ENCODE measurements at regions not wholly inside any gene's neighbourhood (a gene's known extent, or its start where the extent isn't known, plus 50 kb on each side); places are given as distances from the start of the nearest gene placed in this dataset.

GRCh38 chr12:127635838-127636237, 631.1 kb upstream of the TMEM132C start:
- TF ChIP-seq JUN (IDR thresholded peaks at IDR 0.05; ENCODE audit: borderline replicate concordance, insufficient read depth, insufficient read length, low read depth) (no peak), GATA2 (IDR thresholded peaks at IDR 0.05; ENCODE audit: insufficient read depth, insufficient read length, low read depth, low read length) (no peak), POLR2AphosphoS5 (IDR thresholded peaks at IDR 0.05; ENCODE audit: insufficient read depth, low read depth, low read length) (no peak), MYC (IDR thresholded peaks at IDR 0.05; ENCODE audit: low read depth, low read length) (no peak), POLR2A (IDR thresholded peaks at IDR 0.05; ENCODE audit: low read depth, low read length) (no peak), FOS (IDR thresholded peaks at IDR 0.05; ENCODE audit: borderline replicate concordance, insufficient read depth, low read length) (no peak), MAX (IDR thresholded peaks at IDR 0.05; ENCODE audit: insufficient read depth, insufficient read length) (no peak), EZH2 (IDR thresholded peaks at IDR 0.05; ENCODE audit: borderline replicate concordance, low read depth, low read length, severe bottlenecking) (no peak)
- H3K4me3 ChIP-seq (replicated peaks in 1 of 3; ENCODE audit: insufficient read depth in 1 of 3, low read depth in 1 of 3, low read length in 3 of 3): no peak overlapping the region
- H3K27ac ChIP-seq (ENCODE audit: insufficient read depth, low read depth, low read length): no peak overlapping the region
- intact Hi-C loops (cut with micrococcal nuclease): no loop called here
- peaks cover 6% of the 10 kb centered on the region for H3K9me3 ChIP-seq (replicated peaks; ENCODE audit: control insufficient read depth, insufficient read depth, low read length)
- H3K4me1 ChIP-seq (ENCODE audit: control insufficient read depth, extremely low read depth, insufficient read depth, low read length): no peaks in the 10 kb centered on the region
- ChIA-PET CTCF (no interaction called here), POLR2A (no interaction called here)
- FAIRE-seq (no peak), DNase-seq (ENCODE audit: low read depth, low spot score) (no peak)
- no peaks in the 10 kb centered on the region for H3K27me3 ChIP-seq (ENCODE audit: control insufficient read depth in 2 of 2, insufficient read depth in 2 of 2, low read length in 2 of 2)
- no peak overlapping the region for H3K9ac ChIP-seq (replicated peaks; ENCODE audit: extremely low read depth, insufficient read depth, low read length)
- no peaks in the 10 kb centered on the region for H4K20me1 ChIP-seq (replicated peaks; ENCODE audit: control insufficient read depth, extremely low read depth, insufficient read depth, low read length)
- H3K4me2 ChIP-seq (ENCODE audit: insufficient read depth, low read length): no peak overlapping the region
- no TSS peak for BruUV-seq (replicated peaks)
- dilution Hi-C loops (cut with MboI; ENCODE audit: extremely low pct_ligation_motif_present, low sequenced_read_pairs): no loop called here
- H3K36me3 ChIP-seq (ENCODE audit: control insufficient read depth in 2 of 2, extremely low read depth in 1 of 2, insufficient read depth in 2 of 2, low read length in 2 of 2): no peaks in the 10 kb centered on the region
- H3K9me1 ChIP-seq (replicated peaks; ENCODE audit: control insufficient read depth, extremely low read depth, insufficient read depth, low read length): no peaks in the 10 kb centered on the region
- H3K79me2 ChIP-seq (ENCODE audit: control insufficient read depth, insufficient read depth, low read length): no peaks in the 10 kb centered on the region
- no peak overlapping the region for H2AFZ ChIP-seq (ENCODE audit: low read depth, low read length)

- H3K36me3 ChIP-seq (ENCODE audit: control insufficient read depth in 2 of 2, extremely low read depth in 1 of 2, insufficient read depth in 2 of 2, low read length in 2 of 2): no peaks in the 10 kb centered on the region
- dilution Hi-C loops (cut with MboI; ENCODE audit: extremely low pct_ligation_motif_present, low sequenced_read_pairs) (no loop called here), intact Hi-C loops (cut with micrococcal nuclease) (no loop called here)
- no peak for TF ChIP-seq MAX (IDR thresholded peaks at IDR 0.05; ENCODE audit: insufficient read depth, insufficient read length)
- no peak for TF ChIP-seq POLR2A (IDR thresholded peaks at IDR 0.05; ENCODE audit: low read depth, low read length)
- no peak for TF ChIP-seq EZH2 (IDR thresholded peaks at IDR 0.05; ENCODE audit: borderline replicate concordance, low read depth, low read length, severe bottlenecking)
- no peak for TF ChIP-seq MYC (IDR thresholded peaks at IDR 0.05; ENCODE audit: low read depth, low read length)
- no peak for TF ChIP-seq CTCF (IDR thresholded peaks at IDR 0.05; ENCODE audit: extremely low read depth in 1 of 2, insufficient read depth in 1 of 2, low read depth in 1 of 2, low read length in 2 of 2)
- TF ChIP-seq FOS (IDR thresholded peaks at IDR 0.05; ENCODE audit: borderline replicate concordance, insufficient read depth, low read length): no peak
- no peak for TF ChIP-seq JUN (IDR thresholded peaks at IDR 0.05; ENCODE audit: borderline replicate concordance, insufficient read depth, insufficient read length, low read depth)
- no peak for TF ChIP-seq POLR2AphosphoS5 (IDR thresholded peaks at IDR 0.05; ENCODE audit: insufficient read depth, low read depth, low read length)
- TF ChIP-seq GATA2 (IDR thresholded peaks at IDR 0.05; ENCODE audit: insufficient read depth, insufficient read length, low read depth, low read length): no peak
- no peaks in the 10 kb centered on the region for H3K79me2 ChIP-seq (ENCODE audit: control insufficient read depth, insufficient read depth, low read length)
- peaks cover 5% of the 10 kb centered on the region for H3K9me3 ChIP-seq (replicated peaks; ENCODE audit: control insufficient read depth, insufficient read depth, low read length)
- H3K9ac ChIP-seq (replicated peaks; ENCODE audit: extremely low read depth, insufficient read depth, low read length): no peak overlapping the region
- no peaks in the 10 kb centered on the region for H4K20me1 ChIP-seq (replicated peaks; ENCODE audit: control insufficient read depth, extremely low read depth, insufficient read depth, low read length)
- no peak overlapping the region for H2AFZ ChIP-seq (ENCODE audit: low read depth, low read length)
- no peak overlapping the region for H3K27ac ChIP-seq (ENCODE audit: insufficient read depth, low read depth, low read length)
- BruUV-seq (replicated peaks): no TSS peak
- no peaks in the 10 kb centered on the region for H3K27me3 ChIP-seq (ENCODE audit: control insufficient read depth in 2 of 2, insufficient read depth in 2 of 2, low read length in 2 of 2)
- DNase-seq (ENCODE audit: low read depth, low spot score) (no peak), FAIRE-seq (no peak)
- CTCF ChIA-PET: no interaction called here
- H3K4me3 ChIP-seq (replicated peaks in 1 of 3; ENCODE audit: insufficient read depth in 1 of 3, low read depth in 1 of 3, low read length in 3 of 3): no peak overlapping the region
- no peak overlapping the region for H3K4me2 ChIP-seq (ENCODE audit: insufficient read depth, low read length)
- no peaks in the 10 kb centered on the region for H3K9me1 ChIP-seq (replicated peaks; ENCODE audit: control insufficient read depth, extremely low read depth, insufficient read depth, low read length)
- POLR2A ChIA-PET: no interaction called here
- no peaks in the 10 kb centered on the region for H3K4me1 ChIP-seq (ENCODE audit: control insufficient read depth, extremely low read depth, insufficient read depth, low read length)
Observed at GRCh38 chr12:127636882-127637281, 630.1 kb upstream of the TMEM132C start.

Data from endothelial cell of umbilical vein (primary cell).